ENCODE measurements at regions not wholly inside any gene's neighbourhood (a gene's known extent, or its start where the extent isn't known, plus 50 kb on each side); places are given as distances from the start of the nearest gene placed in this dataset.
A peak's percentile ranks its signal among the peaks of the same experiment; 100 is the strongest.

DNA sequence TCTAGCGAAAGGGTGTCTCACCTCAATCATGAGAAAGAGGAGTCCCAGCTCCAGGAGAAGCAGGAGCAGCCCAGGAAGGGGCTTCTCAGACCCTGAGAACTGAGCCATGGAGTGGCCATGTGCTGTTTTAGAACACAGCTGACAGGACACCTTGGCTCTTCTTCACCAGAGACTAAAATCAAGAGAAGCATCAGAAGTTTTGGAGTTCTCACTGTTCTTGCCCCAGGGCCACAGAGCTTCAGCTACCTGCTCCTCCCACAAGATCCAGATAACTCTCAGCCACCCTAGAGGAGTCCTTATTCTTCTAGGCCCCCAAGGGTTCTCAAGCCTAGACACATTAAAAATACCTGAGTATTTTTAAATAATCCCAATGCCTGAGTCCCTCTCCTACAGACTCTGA, 99.6 kb upstream of the ATP8B1 start:
- H2AFZ ChIP-seq (ENCODE audit: low read length), result 0 out of 2 replicates have a peak overlapping the region, but pooled peaks have one; percentile 14

DNA sequence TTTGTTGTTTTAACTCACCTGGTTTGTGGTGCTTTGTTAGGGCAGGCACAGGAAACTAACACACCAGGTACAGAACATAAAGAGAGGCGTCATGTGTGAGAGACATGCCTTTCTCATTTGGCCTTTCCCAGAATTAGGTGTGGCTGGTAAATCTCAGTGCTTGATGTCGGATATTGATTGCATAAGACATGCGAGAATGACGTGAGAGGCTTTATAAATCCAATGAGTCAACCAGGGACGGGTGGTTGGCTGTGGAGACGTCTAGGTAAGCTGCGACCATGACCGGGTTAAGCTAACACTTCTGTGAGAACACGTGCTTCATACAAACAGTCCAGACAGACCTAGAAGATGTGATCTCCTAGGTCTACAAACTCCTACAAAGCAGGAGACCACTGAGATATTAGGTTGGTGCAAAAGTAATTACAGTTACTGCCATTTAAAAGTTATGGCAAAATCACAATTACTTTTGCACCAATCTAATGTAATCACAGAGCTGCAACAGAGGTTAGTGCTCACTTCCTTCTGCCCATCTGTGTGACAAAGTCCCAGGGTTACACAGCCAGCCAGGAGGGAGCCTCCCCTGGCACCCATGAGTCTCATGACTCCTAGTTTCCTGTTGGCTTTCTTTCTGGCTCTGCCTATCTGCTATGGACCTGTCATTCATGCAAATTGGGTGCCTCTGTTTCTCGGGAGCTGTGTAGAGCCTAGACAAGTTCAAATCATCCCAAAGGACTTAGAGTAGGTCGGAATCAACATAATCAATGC, 98.9 kb upstream of the ATP8B1 start:
- peak overlapping the region; percentile 14; the same call in 1 of the 2 replicates for H2AFZ ChIP-seq (ENCODE audit: low read length)
- TF ChIP-seq EZH2phosphoT487 (IDR thresholded peaks at IDR 0.05; ENCODE audit: low read length), result no peak
- no peak for TF ChIP-seq EZH2 (optimal IDR thresholded peaks at IDR 0.05; ENCODE audit: low read depth, low read length)
- TF ChIP-seq, protein P1, sequence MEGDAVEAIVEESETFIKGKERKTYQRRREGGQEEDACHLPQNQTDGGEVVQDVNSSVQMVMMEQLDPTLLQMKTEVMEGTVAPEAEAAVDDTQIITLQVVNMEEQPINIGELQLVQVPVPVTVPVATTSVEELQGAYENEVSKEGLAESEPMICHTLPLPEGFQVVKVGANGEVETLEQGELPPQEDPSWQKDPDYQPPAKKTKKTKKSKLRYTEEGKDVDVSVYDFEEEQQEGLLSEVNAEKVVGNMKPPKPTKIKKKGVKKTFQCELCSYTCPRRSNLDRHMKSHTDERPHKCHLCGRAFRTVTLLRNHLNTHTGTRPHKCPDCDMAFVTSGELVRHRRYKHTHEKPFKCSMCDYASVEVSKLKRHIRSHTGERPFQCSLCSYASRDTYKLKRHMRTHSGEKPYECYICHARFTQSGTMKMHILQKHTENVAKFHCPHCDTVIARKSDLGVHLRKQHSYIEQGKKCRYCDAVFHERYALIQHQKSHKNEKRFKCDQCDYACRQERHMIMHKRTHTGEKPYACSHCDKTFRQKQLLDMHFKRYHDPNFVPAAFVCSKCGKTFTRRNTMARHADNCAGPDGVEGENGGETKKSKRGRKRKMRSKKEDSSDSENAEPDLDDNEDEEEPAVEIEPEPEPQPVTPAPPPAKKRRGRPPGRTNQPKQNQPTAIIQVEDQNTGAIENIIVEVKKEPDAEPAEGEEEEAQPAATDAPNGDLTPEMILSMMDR (IDR thresholded peaks at IDR 0.05; ENCODE audit: low read length), result no peak

More for the DNA sequence above, 99.6 kb upstream of the ATP8B1 start:
- no peaks in the 10 kb centered on the region for H3K9me3 ChIP-seq (replicated peaks; ENCODE audit: insufficient read depth, low read length)
- no peaks in the 10 kb centered on the region for H3K27me3 ChIP-seq (replicated peaks; ENCODE audit: insufficient read depth, low read length)
- H4K20me1 ChIP-seq (ENCODE audit: insufficient read depth, low read length), result no peaks in the 10 kb centered on the region
- H3K4me3 ChIP-seq (ENCODE audit: low read length), result no peak overlapping the region
- no peak for TF ChIP-seq EZH2phosphoT487 (IDR thresholded peaks at IDR 0.05; ENCODE audit: low read length)
- TF ChIP-seq, protein P1 (IDR thresholded peaks at IDR 0.05; ENCODE audit: low read length), result no peak
- TF ChIP-seq EZH2 (optimal IDR thresholded peaks at IDR 0.05; ENCODE audit: low read depth, low read length), result no peak
- H3K36me3 ChIP-seq (replicated peaks; ENCODE audit: insufficient read depth, low read length), result no peaks in the 10 kb centered on the region
- H3K9ac ChIP-seq (ENCODE audit: low read length), result no peak overlapping the region
- no peaks in the 10 kb centered on the region for H3K9me2 ChIP-seq (replicated peaks; ENCODE audit: insufficient read depth, low read length)
- H3K4me1 ChIP-seq (ENCODE audit: low read length), result peaks cover 11% of the 10 kb centered on the region
- no peaks in the 10 kb centered on the region for H3K79me2 ChIP-seq (ENCODE audit: low read length)
- DNase-seq, result no peak
- no peaks in the 10 kb centered on the region for H3F3A ChIP-seq (ENCODE audit: insufficient read depth, low read length)
- H3K27ac ChIP-seq (ENCODE audit: low read length), result no peak overlapping the region
- H3K4me2 ChIP-seq (ENCODE audit: low read depth, low read length), result no peak overlapping the region

DNA sequence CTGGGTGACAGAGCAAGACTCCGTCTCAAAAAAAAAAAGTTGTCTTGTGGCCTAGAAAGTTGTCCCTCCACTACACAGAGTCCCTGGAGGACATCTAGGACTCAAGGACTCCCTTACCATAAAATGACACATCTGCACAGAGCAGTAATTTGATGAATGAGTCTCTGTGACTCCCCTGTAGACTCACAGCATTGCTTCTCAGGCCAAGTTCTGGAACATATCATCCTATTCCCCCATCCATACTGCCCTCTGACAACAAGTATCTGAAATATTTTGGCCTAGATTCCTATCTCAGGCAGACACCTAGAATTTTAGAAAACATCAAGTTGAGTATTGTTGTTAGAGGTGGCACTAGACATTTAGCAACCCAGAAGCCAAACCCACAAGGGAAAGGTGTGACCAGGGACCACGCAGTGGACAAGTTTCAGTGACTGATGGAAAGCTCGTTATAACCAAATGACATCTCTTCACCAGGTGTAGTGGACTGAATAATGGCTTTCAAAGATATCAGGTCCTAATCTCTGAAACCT, 97.9 kb upstream of the ATP8B1 start:
- TF ChIP-seq, protein P1 (IDR thresholded peaks at IDR 0.05; ENCODE audit: low read length), result no peak
- TF ChIP-seq EZH2 (optimal IDR thresholded peaks at IDR 0.05; ENCODE audit: low read depth, low read length) (no peak), EZH2phosphoT487 (IDR thresholded peaks at IDR 0.05; ENCODE audit: low read length) (no peak)

More for the DNA sequence above, 98.9 kb upstream of the ATP8B1 start:
- Histone ChIP-seq H4K20me1 (ENCODE audit: insufficient read depth, low read length) (no peaks in the 10 kb centered on the region), H3K9me2 (replicated peaks; ENCODE audit: insufficient read depth, low read length) (no peaks in the 10 kb centered on the region), H3K4me1 (ENCODE audit: low read length) (peaks cover 11% of the 10 kb centered on the region), H3K79me2 (ENCODE audit: low read length) (no peaks in the 10 kb centered on the region), H3K27ac (ENCODE audit: low read length) (no peak overlapping the region), H3F3A (ENCODE audit: insufficient read depth, low read length) (no peaks in the 10 kb centered on the region), H3K27me3 (replicated peaks; ENCODE audit: insufficient read depth, low read length) (no peaks in the 10 kb centered on the region), H3K9ac (ENCODE audit: low read length) (no peak overlapping the region), H3K9me3 (replicated peaks; ENCODE audit: insufficient read depth, low read length) (no peaks in the 10 kb centered on the region), H3K36me3 (replicated peaks; ENCODE audit: insufficient read depth, low read length) (no peaks in the 10 kb centered on the region), H3K4me3 (ENCODE audit: low read length) (no peak overlapping the region), H3K4me2 (ENCODE audit: low read depth, low read length) (peak overlapping the region; percentile 23; the same call in 1 of the 2 replicates)
- no peak for DNase-seq

More for the DNA sequence above, 97.9 kb upstream of the ATP8B1 start:
- H3K9me3 ChIP-seq (replicated peaks; ENCODE audit: insufficient read depth, low read length), result no peaks in the 10 kb centered on the region
- H3K4me2 ChIP-seq (ENCODE audit: low read depth, low read length), result no peak overlapping the region
- no peak overlapping the region for H3K4me3 ChIP-seq (ENCODE audit: low read length)
- no peak for DNase-seq
- H3K9ac ChIP-seq (ENCODE audit: low read length), result no peak overlapping the region
- no peak overlapping the region for H3K27ac ChIP-seq (ENCODE audit: low read length)
- no peaks in the 10 kb centered on the region for H4K20me1 ChIP-seq (ENCODE audit: insufficient read depth, low read length)
- H2AFZ ChIP-seq (ENCODE audit: low read length), result no peak overlapping the region
- H3K4me1 ChIP-seq (ENCODE audit: low read length), result peaks cover 11% of the 10 kb centered on the region
- H3F3A ChIP-seq (ENCODE audit: insufficient read depth, low read length), result no peaks in the 10 kb centered on the region
- H3K36me3 ChIP-seq (replicated peaks; ENCODE audit: insufficient read depth, low read length), result no peaks in the 10 kb centered on the region
- no peaks in the 10 kb centered on the region for H3K9me2 ChIP-seq (replicated peaks; ENCODE audit: insufficient read depth, low read length)
- no peaks in the 10 kb centered on the region for H3K79me2 ChIP-seq (ENCODE audit: low read length)
- H3K27me3 ChIP-seq (replicated peaks; ENCODE audit: insufficient read depth, low read length), result no peaks in the 10 kb centered on the region
